Hippocampal formation (tissue), 2 donors: ENCODE measurements at regions not wholly inside any gene's neighbourhood (a gene's known extent, or its start where the extent isn't known, plus 50 kb on each side); places are given as distances from the start of the nearest gene placed in this dataset.
A peak's percentile ranks its signal among the peaks of the same experiment; 100 is the strongest.

Experiments
- DNase-seq, 2 donors: peaks; one replicate each; lab custom pipeline; 2025; lab: John Stamatoyannopoulos, UW

GRCh38 chrX:15191830-15192229, 78.1 kb downstream of the ASB9 start:
- DNase-seq: no peak

DNA sequence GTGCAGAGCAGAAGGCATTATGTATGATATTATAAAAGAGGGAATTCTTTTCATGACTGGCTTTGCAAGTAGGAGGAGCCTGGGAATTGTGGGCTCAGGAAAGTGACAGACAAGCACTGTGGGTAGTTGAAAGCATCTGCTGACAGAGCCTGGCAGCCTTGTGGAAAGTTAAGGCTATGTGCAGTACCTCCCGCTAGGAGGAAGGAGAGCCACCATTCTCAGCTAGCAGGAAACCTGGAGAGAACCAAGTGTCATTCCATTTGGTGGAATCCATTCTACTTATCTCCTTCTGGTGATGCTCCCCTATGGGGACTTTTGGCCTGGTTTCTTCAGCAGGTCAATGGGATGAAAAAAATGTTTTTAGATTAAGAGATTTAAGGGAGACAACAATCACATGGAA, 81.8 kb downstream of the ASB9 start:
- DNase-seq: no peak

DNA sequence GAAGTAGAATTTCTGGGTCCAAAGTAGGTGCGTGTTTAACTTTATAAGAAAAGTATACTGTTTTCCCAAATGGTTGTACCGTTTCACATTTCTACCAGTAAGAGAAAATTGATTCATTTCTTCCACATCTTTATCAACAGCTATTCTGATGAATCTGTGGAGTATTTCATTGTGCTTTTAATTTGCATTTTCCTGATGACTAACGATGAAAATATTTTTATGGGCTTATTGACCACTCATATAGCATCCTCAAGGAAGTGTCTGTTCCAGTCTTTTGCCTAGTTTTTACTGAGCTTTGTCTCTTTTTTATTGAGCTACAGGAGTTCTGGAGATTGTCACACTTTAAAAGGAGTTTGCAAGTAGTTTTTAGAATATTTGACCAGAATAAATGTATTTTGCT, 92.6 kb downstream of the ASB9 start:
- no peak for DNase-seq

- DNase-seq: no peak
Measured at GRCh38 chrX:15173411-15173810, 96.5 kb downstream of the ASB9 start.

- DNase-seq: no peak
Measured at GRCh38 chrX:15170927-15171326, 99.0 kb downstream of the ASB9 start.

DNA sequence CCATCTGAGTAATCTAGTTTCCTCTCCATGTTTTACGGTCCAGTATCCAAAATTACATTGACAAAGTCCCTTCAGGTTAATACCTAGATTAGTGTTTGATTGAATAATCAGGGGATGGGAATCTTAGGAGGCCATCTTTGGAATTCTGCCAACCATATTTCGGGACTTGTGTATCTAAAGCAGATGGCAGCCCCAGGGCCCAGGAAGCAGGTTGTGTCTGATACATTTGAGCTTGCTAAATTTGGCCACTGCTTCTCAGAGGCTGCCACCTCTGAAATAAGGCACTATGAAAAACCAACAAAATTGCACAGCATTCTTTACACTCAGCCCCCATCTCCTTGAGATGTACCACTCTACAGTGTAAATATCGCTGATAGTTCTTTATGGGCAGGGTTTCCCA, 102.1 kb downstream of the ASB9 start:
- DNase-seq: no peak

- DNase-seq: no peak
Measured at GRCh38 chrX:15165832-15166231, 104.1 kb downstream of the ASB9 start.

GRCh38 chrX:15163131-15163530, 106.8 kb downstream of the ASB9 start:
- DNase-seq: no peak

- DNase-seq: no peak
Measured at GRCh38 chrX:15160558-15161095, 109.3 kb downstream of the ASB9 start.

DNA sequence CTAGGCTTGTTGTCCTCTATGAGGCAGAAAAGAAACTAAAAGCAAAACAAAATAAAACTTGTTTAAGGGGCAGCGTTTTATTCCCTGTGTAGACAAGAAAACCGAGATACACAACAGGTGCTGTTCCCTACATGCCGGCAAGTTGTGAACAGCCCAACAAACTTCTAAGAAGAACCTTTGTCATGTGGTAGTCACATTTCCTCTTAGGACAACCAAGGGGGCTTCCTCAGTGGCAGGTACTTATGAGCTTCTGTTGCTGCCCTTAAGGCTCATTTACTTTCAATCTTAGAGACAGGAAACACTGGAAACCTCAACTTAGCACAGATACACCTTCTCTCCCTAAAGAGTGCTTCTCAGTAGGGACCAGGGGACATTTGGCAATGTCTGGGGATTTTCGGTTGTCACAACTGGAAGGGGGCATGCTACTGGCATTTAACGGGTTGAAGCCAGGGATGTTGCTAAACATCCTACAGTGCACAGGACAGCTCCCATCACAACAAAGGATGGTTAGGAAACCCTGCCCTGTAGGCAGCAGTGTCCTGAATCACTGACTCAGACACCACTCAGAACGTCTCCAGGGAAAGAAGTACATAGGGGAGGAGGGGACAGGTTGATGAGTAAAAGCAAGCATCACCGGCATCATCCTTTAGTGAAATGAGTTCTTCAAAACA, 111.0 kb downstream of the ASB9 start:
- no peak for DNase-seq

- no peak for DNase-seq
Measured at GRCh38 chrX:15158350-15158735, 111.5 kb downstream of the ASB9 start.

- no peak for DNase-seq
Measured at GRCh38 chrX:15157624-15158023, 112.3 kb downstream of the ASB9 start.

DNA sequence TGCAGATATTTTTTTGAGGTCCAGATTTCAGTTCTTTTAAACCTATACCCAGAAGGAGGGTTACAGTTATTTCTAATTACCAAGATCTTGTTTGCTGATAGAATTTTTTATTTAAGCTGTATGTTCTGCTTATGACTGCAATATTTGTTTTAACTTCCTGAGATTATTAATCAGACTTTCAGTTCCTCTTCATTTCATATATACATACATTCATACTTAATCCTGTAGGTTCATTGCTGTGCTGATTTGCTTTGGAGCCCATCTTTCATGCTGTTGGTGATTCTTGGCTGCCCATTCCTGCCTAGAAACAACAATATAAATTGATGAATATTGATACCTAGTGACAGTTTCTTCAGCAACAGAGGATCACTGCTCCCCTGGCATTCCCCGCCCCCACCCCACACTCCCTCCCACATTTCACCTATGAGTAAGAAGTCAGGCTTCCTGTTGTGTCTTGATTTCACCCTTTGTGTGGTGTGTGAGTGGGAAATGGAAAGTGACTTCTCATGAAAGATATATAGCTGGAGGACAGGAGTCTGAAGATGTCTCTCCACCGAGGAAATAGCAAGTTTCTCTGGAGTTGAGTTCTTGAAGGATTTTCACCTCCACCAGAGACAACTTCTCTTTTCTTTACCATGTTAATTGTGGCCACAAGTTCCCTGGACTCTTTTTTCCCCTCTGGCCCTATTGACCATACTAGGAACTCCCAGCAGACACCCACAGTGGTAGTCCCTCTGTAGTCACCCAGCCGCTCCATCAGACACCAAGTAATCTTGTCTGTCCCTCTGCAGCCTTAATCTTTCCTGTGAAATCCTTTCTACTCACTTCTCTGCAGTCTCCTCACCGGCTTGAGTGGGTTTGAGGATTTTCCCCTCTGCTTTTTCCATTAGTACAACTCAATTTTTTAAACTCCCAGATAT, 118.4 kb downstream of the ASB9 start:
- no peak for DNase-seq

- no peak for DNase-seq
Measured at GRCh38 chrX:15150586-15150985, 119.3 kb downstream of the ASB9 start.

DNA sequence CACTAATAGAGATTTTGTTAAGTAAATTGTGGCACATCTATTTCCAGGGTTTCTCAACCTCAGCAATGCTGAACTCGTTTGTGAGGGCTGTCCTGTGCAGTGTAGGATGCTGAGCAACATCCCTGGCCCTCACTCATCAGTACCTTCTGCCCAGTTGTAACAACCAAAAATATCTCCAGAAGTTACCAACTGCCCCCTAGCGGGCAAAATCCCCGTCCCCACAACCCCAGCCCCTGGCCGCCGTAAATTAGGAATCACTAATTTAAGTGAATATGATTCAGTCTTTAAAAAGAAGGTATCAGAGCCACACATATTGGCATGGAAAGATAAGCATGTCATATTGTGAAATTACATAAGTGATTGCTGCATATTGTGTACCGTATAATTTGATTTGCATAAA, 123.4 kb downstream of the ASB9 start:
- no peak for DNase-seq

DNA sequence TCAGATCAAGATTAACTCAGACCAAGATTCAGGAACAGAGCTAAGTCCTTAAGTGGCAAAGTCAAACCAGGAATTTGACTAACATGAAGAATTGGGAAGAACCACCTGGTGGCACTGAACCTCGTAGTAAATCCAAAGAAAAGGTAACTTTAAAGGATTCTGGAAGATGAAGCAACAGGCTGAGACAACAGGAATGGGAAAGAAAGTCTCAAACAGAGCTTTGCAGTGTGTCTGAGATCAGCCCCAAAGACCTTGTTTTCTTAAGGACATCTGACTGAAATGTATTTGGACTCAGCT, 126.1 kb downstream of the ASB9 start:
- DNase-seq: no peak

GRCh38 chrX:15143050-15143824, 126.6 kb downstream of the ASB9 start:
- peak in 1 of 2 donors; percentile 7 for DNase-seq

- DNase-seq: no peak
Measured at GRCh38 chrX:15142084-15142715, 127.7 kb downstream of the ASB9 start.

DNA sequence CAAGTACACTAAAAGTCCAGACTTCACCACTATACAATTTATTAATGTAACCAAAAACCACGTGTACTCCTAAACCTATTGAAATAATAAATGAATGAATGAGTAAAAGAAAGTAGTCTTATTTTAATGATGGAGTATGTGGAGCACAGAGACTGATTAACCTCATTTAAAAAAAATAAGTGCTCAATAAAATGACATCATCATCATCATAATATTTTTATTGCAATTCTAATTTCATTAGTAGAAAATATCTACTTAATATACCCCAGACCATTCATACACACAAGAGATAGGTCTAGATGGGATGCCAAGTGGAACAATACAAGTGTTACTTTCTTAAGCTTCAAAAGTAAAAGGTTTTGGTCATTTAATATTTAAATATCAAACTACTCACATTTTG, 133.1 kb downstream of the ASB9 start:
- no peak for DNase-seq

GRCh38 chrX:15129412-15129811, 140.5 kb downstream of the ASB9 start:
- no peak for DNase-seq

GRCh38 chrX:15128861-15129260, 141.0 kb downstream of the ASB9 start:
- no peak for DNase-seq

DNA sequence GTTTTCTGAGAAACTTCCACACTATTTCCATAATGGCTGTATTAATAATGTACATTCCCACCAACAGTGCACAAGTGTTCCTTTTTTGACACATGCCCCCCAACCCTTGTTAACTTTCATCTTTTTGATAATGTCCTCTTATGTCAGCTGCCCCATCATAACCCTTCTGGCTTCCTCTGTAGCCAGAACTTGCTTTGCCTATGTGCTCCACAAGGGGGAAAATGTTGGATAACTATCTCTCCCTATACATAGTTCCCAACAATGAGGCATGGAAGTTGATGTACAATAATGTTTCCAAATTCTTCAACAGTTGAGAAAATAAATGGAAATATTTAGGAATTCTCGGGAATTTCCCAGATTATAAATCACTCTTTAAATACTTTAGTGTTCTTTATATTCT, 142.9 kb downstream of the ASB9 start:
- DNase-seq: no peak
